PFSK-1 (cell line): ENCODE measurements at regions not wholly inside any gene's neighbourhood (a gene's known extent, or its start where the extent isn't known, plus 50 kb on each side); places are given as distances from the start of the nearest gene placed in this dataset.

Experiments used
- FOXP2 ChIP-seq: optimal IDR thresholded peaks from 2 replicates; pipeline ENCODE3; 2011; ENCODE audit warnings: borderline replicate concordance, control low read depth, inconsistent platforms; ENCODE audit not compliant: insufficient read depth; ENCODE audit errors: extremely low read length, extremely low read depth
- POLR2AphosphoS5 ChIP-seq: IDR thresholded peaks from 2 replicates; pipeline ENCODE4 v1.6.1; 2012; ENCODE audit warnings: low read depth, mild to moderate bottlenecking, control low read depth, low read length, moderate library complexity
- SIN3A ChIP-seq: IDR thresholded peaks from 2 replicates; pipeline ENCODE4 v1.6.1; 2012; ENCODE audit warnings: mild to moderate bottlenecking, low read length, moderate library complexity, borderline replicate concordance; ENCODE audit not compliant: insufficient read depth
- TAF1 ChIP-seq: IDR thresholded peaks from 2 replicates; pipeline ENCODE4 v1.6.1; 2012; ENCODE audit warnings: low read length, control low read depth, borderline replicate concordance; ENCODE audit not compliant: insufficient read depth
- TF ChIP-seq, protein P1 (sequence below), 2 experiments: IDR thresholded peaks; 2 replicates each; pipeline versions ENCODE4 v1.6.1 to v1.8.0; 2011 to 2012; ENCODE audit warnings: low read depth in 2 of 2, low read length in 2 of 2, control low read depth in 1 of 2, inconsistent platforms in 1 of 2, mild to moderate bottlenecking in 1 of 2, moderate library complexity in 1 of 2; ENCODE audit not compliant: insufficient read depth in 1 of 2

DNA sequence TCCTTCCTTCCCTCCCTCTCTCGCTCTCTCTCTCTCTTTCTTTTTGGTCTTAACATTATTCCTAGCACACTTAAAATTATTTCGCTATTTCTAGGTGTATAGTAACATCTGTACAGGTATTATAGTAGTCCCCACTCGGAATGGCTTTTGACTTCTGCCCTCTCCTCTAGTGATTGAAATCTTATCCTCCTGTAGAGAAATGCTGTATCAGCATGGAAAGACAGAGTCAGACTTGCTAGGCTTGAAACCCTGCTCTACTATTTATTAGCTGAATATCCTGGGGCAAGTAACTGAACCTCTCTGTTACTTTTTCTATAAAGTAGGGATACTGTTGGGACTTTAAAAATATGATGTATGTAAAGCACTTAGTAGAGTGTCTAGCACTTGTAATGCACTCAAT, 681.9 kb upstream of the C9orf72 start:
- no peak for TF ChIP-seq SIN3A
- TF ChIP-seq, protein P1, sequence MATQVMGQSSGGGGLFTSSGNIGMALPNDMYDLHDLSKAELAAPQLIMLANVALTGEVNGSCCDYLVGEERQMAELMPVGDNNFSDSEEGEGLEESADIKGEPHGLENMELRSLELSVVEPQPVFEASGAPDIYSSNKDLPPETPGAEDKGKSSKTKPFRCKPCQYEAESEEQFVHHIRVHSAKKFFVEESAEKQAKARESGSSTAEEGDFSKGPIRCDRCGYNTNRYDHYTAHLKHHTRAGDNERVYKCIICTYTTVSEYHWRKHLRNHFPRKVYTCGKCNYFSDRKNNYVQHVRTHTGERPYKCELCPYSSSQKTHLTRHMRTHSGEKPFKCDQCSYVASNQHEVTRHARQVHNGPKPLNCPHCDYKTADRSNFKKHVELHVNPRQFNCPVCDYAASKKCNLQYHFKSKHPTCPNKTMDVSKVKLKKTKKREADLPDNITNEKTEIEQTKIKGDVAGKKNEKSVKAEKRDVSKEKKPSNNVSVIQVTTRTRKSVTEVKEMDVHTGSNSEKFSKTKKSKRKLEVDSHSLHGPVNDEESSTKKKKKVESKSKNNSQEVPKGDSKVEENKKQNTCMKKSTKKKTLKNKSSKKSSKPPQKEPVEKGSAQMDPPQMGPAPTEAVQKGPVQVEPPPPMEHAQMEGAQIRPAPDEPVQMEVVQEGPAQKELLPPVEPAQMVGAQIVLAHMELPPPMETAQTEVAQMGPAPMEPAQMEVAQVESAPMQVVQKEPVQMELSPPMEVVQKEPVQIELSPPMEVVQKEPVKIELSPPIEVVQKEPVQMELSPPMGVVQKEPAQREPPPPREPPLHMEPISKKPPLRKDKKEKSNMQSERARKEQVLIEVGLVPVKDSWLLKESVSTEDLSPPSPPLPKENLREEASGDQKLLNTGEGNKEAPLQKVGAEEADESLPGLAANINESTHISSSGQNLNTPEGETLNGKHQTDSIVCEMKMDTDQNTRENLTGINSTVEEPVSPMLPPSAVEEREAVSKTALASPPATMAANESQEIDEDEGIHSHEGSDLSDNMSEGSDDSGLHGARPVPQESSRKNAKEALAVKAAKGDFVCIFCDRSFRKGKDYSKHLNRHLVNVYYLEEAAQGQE (IDR thresholded peaks at IDR 0.05; ENCODE audit: insufficient read depth in 1 of 2, low read depth in 2 of 2, low read length in 2 of 2), result no peak
- TF ChIP-seq FOXP2, result no peak
- TF ChIP-seq POLR2AphosphoS5, result no peak
- TF ChIP-seq TAF1, result no peak

GRCh38 chr9:28260330-28260729, 687.0 kb upstream of the C9orf72 start:
- TF ChIP-seq POLR2AphosphoS5 (no peak), FOXP2 (no peak), SIN3A (no peak), TAF1 (no peak)
- TF ChIP-seq, protein P1 (IDR thresholded peaks at IDR 0.05; ENCODE audit: insufficient read depth in 1 of 2, low read depth in 2 of 2, low read length in 2 of 2), result no peak

DNA sequence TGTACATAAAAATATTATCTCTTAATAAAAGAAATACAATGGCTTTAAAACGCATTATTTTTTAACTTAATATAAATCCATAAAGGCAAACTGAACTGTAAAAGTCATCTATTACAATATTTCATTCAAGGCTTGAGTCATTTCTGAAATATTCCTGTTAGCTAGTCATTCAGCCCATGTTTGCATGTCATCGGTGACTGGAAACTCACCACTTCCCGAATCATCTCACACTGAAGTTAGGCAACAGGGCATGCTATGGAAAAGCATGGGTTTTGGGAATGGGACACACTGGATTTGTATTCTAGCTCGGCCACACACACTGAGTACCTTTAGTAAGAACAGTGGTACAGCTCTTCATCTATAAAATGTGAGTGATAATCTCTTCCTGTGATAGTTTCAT, 691.1 kb upstream of the C9orf72 start:
- TF ChIP-seq TAF1, result no peak
- TF ChIP-seq POLR2AphosphoS5, result no peak
- no peak for TF ChIP-seq FOXP2
- no peak for TF ChIP-seq SIN3A
- TF ChIP-seq, protein P1 (IDR thresholded peaks at IDR 0.05; ENCODE audit: insufficient read depth in 1 of 2, low read depth in 2 of 2, low read length in 2 of 2), result no peak

- TF ChIP-seq POLR2AphosphoS5 (no peak), TAF1 (no peak), FOXP2 (no peak), SIN3A (no peak)
- TF ChIP-seq, protein P1 (IDR thresholded peaks at IDR 0.05; ENCODE audit: insufficient read depth in 1 of 2, low read depth in 2 of 2, low read length in 2 of 2), result no peak
Measured at GRCh38 chr9:28267351-28267750, 694.1 kb upstream of the C9orf72 start.

DNA sequence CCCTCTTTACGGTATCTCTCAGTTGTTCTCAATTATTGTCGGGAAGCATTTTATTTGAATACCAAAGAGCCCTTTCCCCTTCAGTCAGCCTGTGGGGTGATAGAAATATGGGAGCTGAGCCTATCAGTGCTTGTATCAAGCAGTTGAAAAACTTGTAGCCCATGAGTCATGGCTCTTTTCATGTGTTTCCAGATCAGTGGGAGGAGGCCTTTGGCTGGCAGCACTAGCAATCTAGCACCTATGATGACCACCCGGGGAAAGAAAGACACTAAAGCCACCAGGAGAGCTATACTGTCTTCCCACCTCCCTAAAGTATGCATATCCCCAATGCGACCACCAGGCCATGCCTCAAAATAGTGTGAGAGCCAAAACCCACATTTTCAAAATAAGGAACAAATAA, 696.9 kb upstream of the C9orf72 start:
- no peak for TF ChIP-seq TAF1
- no peak for TF ChIP-seq POLR2AphosphoS5
- TF ChIP-seq FOXP2, result no peak
- TF ChIP-seq, protein P1 (IDR thresholded peaks at IDR 0.05; ENCODE audit: insufficient read depth in 1 of 2, low read depth in 2 of 2, low read length in 2 of 2), result no peak
- no peak for TF ChIP-seq SIN3A
